UCSD-AML1 (cell line): ENCODE measurements at regions not wholly inside any gene's neighbourhood (a gene's known extent, or its start where the extent isn't known, plus 50 kb on each side); places are given as distances from the start of the nearest gene placed in this dataset.

Experiments used
- DNase-seq: peaks from one replicate; lab custom pipeline; 2025; ENCODE audit not compliant: unreplicated experiment; lab: John Stamatoyannopoulos, UW

DNA sequence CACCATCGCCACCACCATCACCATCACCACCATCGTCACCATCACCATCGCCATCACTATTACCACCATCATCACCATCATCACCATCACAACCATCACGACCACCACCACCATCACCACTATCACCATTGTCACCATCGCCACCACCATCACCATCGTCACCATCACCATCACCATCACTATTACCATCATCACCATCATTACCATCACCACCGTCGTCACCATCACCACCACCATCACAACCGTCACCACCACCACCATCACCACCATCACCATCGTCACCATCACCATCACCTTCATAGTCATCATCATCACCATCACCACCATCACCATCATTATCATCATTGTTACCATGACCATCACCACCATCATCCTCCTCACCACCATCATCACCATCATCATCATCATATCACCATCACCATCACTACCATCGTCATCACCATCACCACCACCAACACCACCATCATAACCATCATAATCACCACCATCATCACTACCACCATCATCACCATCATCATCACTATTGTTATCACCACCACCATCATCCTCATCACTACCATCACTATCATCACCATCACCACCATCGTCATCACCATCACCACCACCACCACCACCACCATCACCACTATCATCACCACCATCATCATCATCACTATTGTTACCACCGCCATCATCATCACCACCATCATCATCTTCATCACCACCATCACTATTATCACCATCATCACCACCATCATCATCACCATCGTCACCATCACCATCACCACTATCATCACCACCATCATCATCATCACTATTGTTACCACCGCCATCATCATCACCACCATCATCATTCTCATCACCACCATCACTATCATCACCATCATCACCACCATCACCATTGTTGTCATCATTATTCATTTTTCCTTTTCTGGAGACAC is 51.5 kb upstream of the ZNF469 start:
- no peak for DNase-seq

DNA sequence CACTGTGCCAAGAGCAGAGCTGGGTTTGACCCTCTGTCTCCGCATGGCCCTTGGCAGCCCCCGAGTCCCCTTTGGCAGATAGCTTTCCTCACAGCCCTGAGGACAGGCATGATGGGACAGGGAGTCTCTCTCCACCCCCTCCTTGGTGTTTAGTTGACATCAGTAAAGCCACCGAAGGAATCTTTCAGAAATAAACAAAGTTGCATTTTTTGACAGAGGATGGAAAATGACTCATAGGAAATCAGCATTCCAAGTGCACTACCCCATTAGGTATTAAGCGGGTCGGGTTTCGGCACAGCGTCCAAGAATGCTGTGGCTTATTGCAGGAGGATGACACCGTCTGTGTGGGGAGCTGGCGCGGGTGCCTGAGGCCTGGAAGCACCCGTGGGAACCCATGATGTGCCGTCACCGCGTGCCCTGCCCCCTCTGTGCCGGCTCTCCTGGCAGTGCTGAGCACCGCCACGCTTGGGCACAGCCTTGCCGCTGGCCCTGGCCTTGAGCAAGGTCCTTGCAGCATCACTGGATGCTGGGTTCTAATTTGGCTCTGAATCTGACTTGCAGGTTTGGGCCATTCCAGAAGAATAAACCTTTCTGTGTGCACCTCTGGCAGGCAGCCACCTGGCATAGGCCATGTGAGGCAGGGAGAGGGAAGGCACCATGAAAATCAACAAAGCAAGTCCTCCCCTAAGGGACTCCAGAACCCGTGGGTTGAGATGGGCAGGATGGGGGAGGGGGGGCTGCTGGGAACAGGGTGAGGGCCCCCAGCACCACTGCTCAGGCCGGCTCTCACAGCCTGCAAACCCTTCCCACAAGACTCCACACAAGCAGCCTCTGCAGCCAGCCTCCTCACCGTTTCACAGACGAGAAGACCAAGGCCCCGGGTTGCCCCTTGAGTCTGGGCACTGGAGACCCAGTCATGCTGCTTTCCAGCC is 50.5 kb upstream of the ZNF469 start:
- DNase-seq: no peak

DNA sequence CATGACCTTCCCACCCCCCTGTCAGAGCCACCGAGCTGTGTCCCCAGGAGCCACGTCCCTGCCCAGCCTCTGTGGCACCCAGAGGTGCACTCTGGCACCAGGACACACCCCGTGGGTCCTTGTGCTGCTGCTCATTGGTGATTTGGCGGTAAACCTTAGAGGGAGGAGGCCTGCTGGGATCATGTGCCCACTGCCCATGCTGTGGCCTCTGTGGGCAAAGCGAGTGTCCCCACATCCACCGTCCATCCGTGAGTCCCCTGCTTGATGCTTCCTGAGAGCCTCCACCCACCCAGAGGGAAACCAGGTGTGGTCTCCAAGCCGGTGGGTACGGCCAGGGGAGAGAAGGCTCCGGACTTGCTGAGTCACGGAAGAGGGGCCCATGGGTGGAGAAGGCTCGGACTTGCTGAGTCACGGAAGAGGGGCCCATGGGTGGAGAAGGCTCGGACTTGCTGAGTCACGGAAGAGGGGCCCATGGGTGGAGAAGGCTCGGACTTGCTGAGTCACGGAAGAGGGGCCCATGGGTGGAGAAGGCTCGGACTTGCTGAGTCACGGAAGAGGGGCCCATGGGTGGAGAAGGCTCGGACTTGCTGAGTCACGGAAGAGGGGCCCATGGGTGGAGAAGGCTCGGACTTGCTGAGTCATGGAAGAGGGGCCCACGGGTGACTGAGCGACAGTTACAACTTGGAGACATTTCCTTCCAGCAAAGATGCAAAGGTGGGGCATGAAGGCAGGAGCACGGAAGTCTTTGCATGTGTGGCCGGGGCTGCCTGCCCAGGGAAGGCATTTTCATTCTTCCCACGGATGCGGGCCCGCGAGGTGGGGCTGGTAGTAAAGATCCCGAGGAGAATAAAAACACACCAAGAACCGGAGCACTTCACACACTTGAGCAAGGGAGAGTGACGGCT is 49.6 kb upstream of the ZNF469 start:
- DNase-seq: peak; percentile 74
